GM18508 (cell line): ENCODE measurements at regions not wholly inside any gene's neighbourhood (a gene's known extent, or its start where the extent isn't known, plus 50 kb on each side); places are given as distances from the start of the nearest gene placed in this dataset.
"Not testable (repeated sequence)": the region's sequence is repeated elsewhere in the genome, so short reads cannot be mapped to it uniquely, and the experiment has no call there.

Experiments used
- ATAC-seq: cut with Tn5 transposase; IDR thresholded peaks from one replicate; pipeline ENCODE4 v1.9.1; 2021; ENCODE audit warnings: moderate number of reproducible peaks; ENCODE audit not compliant: insufficient read depth, unreplicated experiment

- ATAC-seq: no peak
These were observed 442.5 kb upstream of the ZNF804A start for GRCh38 chr2:184155791-184156190.

- ATAC-seq: no peak
These were observed 441.2 kb upstream of the ZNF804A start for GRCh38 chr2:184157141-184157540.

- no peak for ATAC-seq
These were observed 435.9 kb upstream of the ZNF804A start for GRCh38 chr2:184162426-184162825.

- ATAC-seq: not testable (repeated sequence)
These were observed 429.5 kb upstream of the ZNF804A start for GRCh38 chr2:184168823-184169222.

GRCh38 chr2:184169366-184169765 lies 429.0 kb upstream of the ZNF804A start:
- no peak for ATAC-seq

GRCh38 chr2:184174493-184175104 lies 423.7 kb upstream of the ZNF804A start:
- no peak for ATAC-seq

- ATAC-seq: no peak
These were observed 420.1 kb upstream of the ZNF804A start for GRCh38 chr2:184178229-184178628.

GRCh38 chr2:184186436-184186835 lies 411.9 kb upstream of the ZNF804A start:
- ATAC-seq: no peak

GRCh38 chr2:184187421-184187971 lies 410.8 kb upstream of the ZNF804A start:
- ATAC-seq: no peak

- ATAC-seq: no peak
These were observed 407.6 kb upstream of the ZNF804A start for GRCh38 chr2:184190725-184191124.

GRCh38 chr2:184192649-184193048 lies 405.7 kb upstream of the ZNF804A start:
- ATAC-seq: no peak

- ATAC-seq: no peak
These were observed 400.9 kb upstream of the ZNF804A start for GRCh38 chr2:184197413-184197812.

- ATAC-seq: not testable (repeated sequence)
These were observed 399.5 kb upstream of the ZNF804A start for GRCh38 chr2:184198791-184199190.

- no peak for ATAC-seq
These were observed 399.1 kb upstream of the ZNF804A start for GRCh38 chr2:184199274-184199673.

- no peak for ATAC-seq
These were observed 397.1 kb upstream of the ZNF804A start for GRCh38 chr2:184201246-184201645.

- ATAC-seq: no peak
These were observed 394.7 kb upstream of the ZNF804A start for GRCh38 chr2:184203661-184204060.

GRCh38 chr2:184205048-184205596 lies 393.2 kb upstream of the ZNF804A start:
- no peak for ATAC-seq

GRCh38 chr2:184206045-184206444 lies 392.3 kb upstream of the ZNF804A start:
- no peak for ATAC-seq

- no peak for ATAC-seq
These were observed 388.0 kb upstream of the ZNF804A start for GRCh38 chr2:184210329-184210728.

- no peak for ATAC-seq
These were observed 382.6 kb upstream of the ZNF804A start for GRCh38 chr2:184215745-184216144.

GRCh38 chr2:184256611-184257010 lies 341.7 kb upstream of the ZNF804A start:
- ATAC-seq: no peak

- no peak for ATAC-seq
These were observed 337.0 kb upstream of the ZNF804A start for GRCh38 chr2:184261331-184261730.
